ENCODE measurements at regions not wholly inside any gene's neighbourhood (a gene's known extent, or its start where the extent isn't known, plus 50 kb on each side); places are given as distances from the start of the nearest gene placed in this dataset.

- TF ChIP-seq CTCF (IDR thresholded peaks at IDR 0.05; ENCODE audit: borderline replicate concordance, extremely low read depth, low read length, poor library complexity, severe bottlenecking) (no peak), EZH2 (IDR thresholded peaks at IDR 0.05; ENCODE audit: borderline replicate concordance, low read depth, low read length, severe bottlenecking) (no peak)
These were observed 431.0 kb upstream of the IRAK1BP1 start for GRCh38 chr6:78436335-78436734.

All from DND-41 (cell line).